OCI-LY1 (cell line): ENCODE measurements at regions not wholly inside any gene's neighbourhood (a gene's known extent, or its start where the extent isn't known, plus 50 kb on each side); places are given as distances from the start of the nearest gene placed in this dataset.

Experiments used
- CTCF ChIP-seq: fragments of 200-600 bp; sonication (generic), shearing (Covaris generic); IDR thresholded peaks from 2 replicates; pipeline ENCODE4 v1.5.1; 2017; ENCODE audit warnings: mild to moderate bottlenecking, antibody characterized with exemption, low read length, moderate library complexity, mixed read lengths
- EZH2 ChIP-seq: fragments of 200-600 bp; sonication (generic), shearing (Covaris generic); IDR thresholded peaks from 2 replicates; pipeline ENCODE4 v1.8.0; 2017; ENCODE audit warnings: borderline replicate concordance, mixed run types, mild to moderate bottlenecking, antibody characterized with exemption, low read length, moderate library complexity, mixed read lengths

GRCh38 chr14:65159281-65160062 is 57.2 kb upstream of the MAX start:
- no peak for TF ChIP-seq CTCF
- TF ChIP-seq EZH2, result no peak
